Muscle of back (tissue), 3 donors: ENCODE measurements at regions not wholly inside any gene's neighbourhood (a gene's known extent, or its start where the extent isn't known, plus 50 kb on each side); places are given as distances from the start of the nearest gene placed in this dataset.
A peak's percentile ranks its signal among the peaks of the same experiment; 100 is the strongest.
"Not testable (repeated sequence)": the region's sequence is repeated elsewhere in the genome, so short reads cannot be mapped to it uniquely, and the experiment has no call there.

Source experiments
- DNase-seq, 3 donors: peaks; one replicate each; pipeline versions ENCODE4 v3.0.0 to v3.0.0-alpha.2; 2013

GRCh38 chr18:10351219-10351818, 103.1 kb upstream of the APCDD1 start:
- peak in 1 of 3 donors; percentile 54 for DNase-seq

- no peak for DNase-seq
Measured at GRCh38 chr18:10351858-10352257, 102.6 kb upstream of the APCDD1 start.

- DNase-seq, result no peak
Measured at GRCh38 chr18:10352671-10353070, 101.8 kb upstream of the APCDD1 start.

GRCh38 chr18:10353791-10354190, 100.6 kb upstream of the APCDD1 start:
- peak in 1 of 3 donors; percentile 73 for DNase-seq

- no peak for DNase-seq
Measured at GRCh38 chr18:10354241-10354811, 100.1 kb upstream of the APCDD1 start.

GRCh38 chr18:10354890-10355289, 99.5 kb upstream of the APCDD1 start:
- DNase-seq, result no peak

- not testable (repeated sequence) for DNase-seq
Measured at GRCh38 chr18:10356999-10357398, 97.4 kb upstream of the APCDD1 start.

GRCh38 chr18:10361660-10362059, 92.8 kb upstream of the APCDD1 start:
- no peak for DNase-seq

- DNase-seq, result no peak
Measured at GRCh38 chr18:10365021-10365500, 89.4 kb upstream of the APCDD1 start.

GRCh38 chr18:10365901-10366300, 88.5 kb upstream of the APCDD1 start:
- peak; percentile 43 to 78 (median 47) for DNase-seq

GRCh38 chr18:10367836-10368235, 86.6 kb upstream of the APCDD1 start:
- no peak for DNase-seq

- no peak for DNase-seq
Measured at GRCh38 chr18:10368456-10369453, 85.7 kb upstream of the APCDD1 start.

- no peak for DNase-seq
Measured at GRCh38 chr18:10370716-10371115, 83.7 kb upstream of the APCDD1 start.

- no peak for DNase-seq
Measured at GRCh38 chr18:10371165-10371564, 83.3 kb upstream of the APCDD1 start.

GRCh38 chr18:10374195-10374594, 80.2 kb upstream of the APCDD1 start:
- DNase-seq, result no peak

GRCh38 chr18:10374636-10375293, 79.7 kb upstream of the APCDD1 start:
- no peak for DNase-seq

GRCh38 chr18:10376731-10377130, 77.7 kb upstream of the APCDD1 start:
- peak; percentile 64 to 93 (median 82) for DNase-seq

- peak in 1 of 3 donors; percentile 66 for DNase-seq
Measured at GRCh38 chr18:10377956-10378355, 76.5 kb upstream of the APCDD1 start.

- DNase-seq, result peak in 1 of 3 donors; percentile 42
Measured at GRCh38 chr18:10378688-10379420, 75.6 kb upstream of the APCDD1 start.

- no peak for DNase-seq
Measured at GRCh38 chr18:10379522-10379921, 74.9 kb upstream of the APCDD1 start.

GRCh38 chr18:10381516-10381915, 72.9 kb upstream of the APCDD1 start:
- DNase-seq, result no peak
